GM12892 (cell line): ENCODE measurements at regions not wholly inside any gene's neighbourhood (a gene's known extent, or its start where the extent isn't known, plus 50 kb on each side); places are given as distances from the start of the nearest gene placed in this dataset.

Source experiments
- POLR2A ChIP-seq: IDR thresholded peaks from 2 replicates; pipeline ENCODE4 v1.6.1; 2011; ENCODE audit warnings: low read depth, low read length, control low read depth
- POLR2AphosphoS5 ChIP-seq: IDR thresholded peaks from 2 replicates; pipeline ENCODE4 v1.6.1; 2011; ENCODE audit warnings: low read depth, low read length, control low read depth
- TAF1 ChIP-seq: IDR thresholded peaks from 2 replicates; pipeline ENCODE4 v1.6.1; 2011; ENCODE audit warnings: low read depth, mild to moderate bottlenecking, control low read depth, low read length, borderline replicate concordance

- TF ChIP-seq POLR2A (no peak), TAF1 (no peak), POLR2AphosphoS5 (no peak)
These were observed 73.6 kb downstream of the FBXO5 start for GRCh38 chr6:152909241-152909640.
